WERI-Rb-1 (cell line): ENCODE measurements at regions not wholly inside any gene's neighbourhood (a gene's known extent, or its start where the extent isn't known, plus 50 kb on each side); places are given as distances from the start of the nearest gene placed in this dataset.

ENCODE experiments used
- DNase-seq: peaks from one replicate; pipeline ENCODE4 v3.0.0-alpha.2; 2020
- H3K27ac ChIP-seq: fragments of 250-450 bp; sonication (Bioruptor Pico); 2 replicates; pipeline ENCODE4 v1.5.1; 2020; ENCODE audit warnings: mild to moderate bottlenecking, moderate library complexity
- H3K27me3 ChIP-seq: fragments of 250-450 bp; sonication (Bioruptor Pico); 2 replicates; pipeline ENCODE4 v1.5.1; 2021; ENCODE audit warnings: mild to moderate bottlenecking, low read depth, moderate library complexity; ENCODE audit not compliant: insufficient read depth, severe bottlenecking
- H3K36me3 ChIP-seq: fragments of 250-450 bp; sonication (Bioruptor Pico); 2 replicates; pipeline ENCODE4 v1.5.1; 2020; ENCODE audit warnings: mild to moderate bottlenecking, moderate library complexity
- H3K4me3 ChIP-seq: 2 replicates; pipeline ENCODE4 v1.5.1; 2011; ENCODE audit warnings: low read depth, mild to moderate bottlenecking, control low read depth, low read length
- H3K9me3 ChIP-seq: fragments of 250-450 bp; sonication (Bioruptor Pico); 2 replicates; pipeline ENCODE4 v1.5.1; 2021; ENCODE audit warnings: mild to moderate bottlenecking, moderate library complexity; ENCODE audit not compliant: severe bottlenecking
- CTCF ChIP-seq: IDR thresholded peaks from 2 replicates; pipeline ENCODE4 v1.5.1; 2011; ENCODE audit warnings: low read depth, mild to moderate bottlenecking, control low read depth, inconsistent platforms, low read length

- no peak for DNase-seq
- Histone ChIP-seq H3K9me3 (no peaks in the 10 kb centered on the region), H3K4me3 (no peak overlapping the region), H3K27ac (no peak overlapping the region), H3K27me3 (no peaks in the 10 kb centered on the region), H3K36me3 (no peaks in the 10 kb centered on the region)
- TF ChIP-seq CTCF, result peak; percentile 24
Measured at GRCh38 chr2:8548619-8549150, 133.2 kb upstream of the ID2 start.

GRCh38 chr2:8549273-8549922 lies 132.5 kb upstream of the ID2 start:
- Histone ChIP-seq H3K36me3 (no peaks in the 10 kb centered on the region), H3K9me3 (no peaks in the 10 kb centered on the region), H3K27me3 (no peaks in the 10 kb centered on the region), H3K27ac (no peak overlapping the region), H3K4me3 (no peak overlapping the region)
- no peak for TF ChIP-seq CTCF
- no peak for DNase-seq

GRCh38 chr2:8549942-8550341 lies 131.9 kb upstream of the ID2 start:
- TF ChIP-seq CTCF, result no peak
- Histone ChIP-seq H3K36me3 (no peaks in the 10 kb centered on the region), H3K9me3 (no peaks in the 10 kb centered on the region), H3K27ac (no peak overlapping the region), H3K27me3 (no peaks in the 10 kb centered on the region), H3K4me3 (no peak overlapping the region)
- DNase-seq, result no peak

- Histone ChIP-seq H3K4me3 (no peak overlapping the region), H3K9me3 (no peaks in the 10 kb centered on the region), H3K36me3 (no peaks in the 10 kb centered on the region), H3K27ac (no peak overlapping the region), H3K27me3 (no peaks in the 10 kb centered on the region)
- TF ChIP-seq CTCF, result no peak
- no peak for DNase-seq
Measured at GRCh38 chr2:8550481-8550880, 131.4 kb upstream of the ID2 start.

GRCh38 chr2:8550937-8551621 lies 130.8 kb upstream of the ID2 start:
- H3K4me3 ChIP-seq, result no peak overlapping the region
- no peaks in the 10 kb centered on the region for H3K36me3 ChIP-seq
- H3K9me3 ChIP-seq, result no peaks in the 10 kb centered on the region
- H3K27me3 ChIP-seq, result no peaks in the 10 kb centered on the region
- no peak for TF ChIP-seq CTCF
- H3K27ac ChIP-seq, result no peak overlapping the region
- DNase-seq, result no peak
